ENCODE measurements at regions not wholly inside any gene's neighbourhood (a gene's known extent, or its start where the extent isn't known, plus 50 kb on each side); places are given as distances from the start of the nearest gene placed in this dataset.

DNA sequence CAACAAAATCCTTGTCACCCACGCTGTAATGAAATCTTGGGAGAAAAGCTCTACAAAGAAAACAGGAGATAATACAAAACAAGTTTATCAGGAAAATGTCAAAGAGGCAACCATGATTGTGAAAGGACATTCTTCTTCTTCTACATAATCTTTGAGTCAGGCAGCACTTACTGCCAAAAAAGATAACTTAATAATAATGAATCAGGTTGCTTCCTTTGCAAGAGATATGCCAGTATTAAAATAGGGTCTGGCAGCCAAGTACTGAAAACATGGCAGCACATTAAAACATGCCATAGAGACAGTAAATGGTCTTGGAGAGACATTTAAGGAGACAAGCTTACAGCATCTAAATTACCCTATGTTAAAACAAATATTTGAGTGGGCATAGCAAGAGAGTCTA, 1573.4 kb downstream of the EFNA5 start:
- TF ChIP-seq, protein P1, sequence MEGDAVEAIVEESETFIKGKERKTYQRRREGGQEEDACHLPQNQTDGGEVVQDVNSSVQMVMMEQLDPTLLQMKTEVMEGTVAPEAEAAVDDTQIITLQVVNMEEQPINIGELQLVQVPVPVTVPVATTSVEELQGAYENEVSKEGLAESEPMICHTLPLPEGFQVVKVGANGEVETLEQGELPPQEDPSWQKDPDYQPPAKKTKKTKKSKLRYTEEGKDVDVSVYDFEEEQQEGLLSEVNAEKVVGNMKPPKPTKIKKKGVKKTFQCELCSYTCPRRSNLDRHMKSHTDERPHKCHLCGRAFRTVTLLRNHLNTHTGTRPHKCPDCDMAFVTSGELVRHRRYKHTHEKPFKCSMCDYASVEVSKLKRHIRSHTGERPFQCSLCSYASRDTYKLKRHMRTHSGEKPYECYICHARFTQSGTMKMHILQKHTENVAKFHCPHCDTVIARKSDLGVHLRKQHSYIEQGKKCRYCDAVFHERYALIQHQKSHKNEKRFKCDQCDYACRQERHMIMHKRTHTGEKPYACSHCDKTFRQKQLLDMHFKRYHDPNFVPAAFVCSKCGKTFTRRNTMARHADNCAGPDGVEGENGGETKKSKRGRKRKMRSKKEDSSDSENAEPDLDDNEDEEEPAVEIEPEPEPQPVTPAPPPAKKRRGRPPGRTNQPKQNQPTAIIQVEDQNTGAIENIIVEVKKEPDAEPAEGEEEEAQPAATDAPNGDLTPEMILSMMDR (IDR thresholded peaks at IDR 0.05; ENCODE audit: extremely low read depth in 1 of 2, insufficient read depth in 1 of 2, low read depth in 1 of 2, low read length in 2 of 2) = no peak
- no peak for TF ChIP-seq POLR2A (IDR thresholded peaks at IDR 0.05; ENCODE audit: low read depth, low read length)

Data from endothelial cell of umbilical vein (primary cell).